Ectodermal cell (in vitro differentiated cells): ENCODE measurements at regions not wholly inside any gene's neighbourhood (a gene's known extent, or its start where the extent isn't known, plus 50 kb on each side); places are given as distances from the start of the nearest gene placed in this dataset.

Experiments
- H3K27ac ChIP-seq: 2 replicates; pipeline ENCODE4 v1.7.0; 2013; ENCODE audit warnings: mild to moderate bottlenecking, low read depth, low read length; ENCODE audit not compliant: insufficient read depth, poor library complexity, severe bottlenecking
- H3K27me3 ChIP-seq: 2 replicates; pipeline ENCODE4 v1.7.0; 2013; ENCODE audit warnings: mild to moderate bottlenecking, low read length; ENCODE audit not compliant: insufficient read depth, control insufficient read depth, poor library complexity, severe bottlenecking
- H3K36me3 ChIP-seq: one replicate; pipeline ENCODE4 v1.7.0; 2013; ENCODE audit warnings: low read length; ENCODE audit not compliant: control insufficient read depth, insufficient read depth
- H3K4me1 ChIP-seq: one replicate; pipeline ENCODE4 v1.7.0; 2013; ENCODE audit warnings: low read length; ENCODE audit not compliant: control insufficient read depth, insufficient read depth
- H3K4me3 ChIP-seq: 2 replicates; pipeline ENCODE4 v1.7.0; 2013; ENCODE audit warnings: low read depth, low read length, control low read depth; ENCODE audit not compliant: insufficient read depth
- H3K9me3 ChIP-seq: 2 replicates; pipeline ENCODE4 v1.7.0; 2013; ENCODE audit warnings: mild to moderate bottlenecking, low read length, moderate library complexity; ENCODE audit not compliant: control insufficient read depth
- WGBS, 2 experiments: methylation state at CpG; one replicate each; pipeline ENCODE4 v1.1.7; 2013; ENCODE audit warnings: missing lambda C conversion rate in 2 of 2; 5-methylcytosine and 5-hydroxymethylcytosine counted together

DNA sequence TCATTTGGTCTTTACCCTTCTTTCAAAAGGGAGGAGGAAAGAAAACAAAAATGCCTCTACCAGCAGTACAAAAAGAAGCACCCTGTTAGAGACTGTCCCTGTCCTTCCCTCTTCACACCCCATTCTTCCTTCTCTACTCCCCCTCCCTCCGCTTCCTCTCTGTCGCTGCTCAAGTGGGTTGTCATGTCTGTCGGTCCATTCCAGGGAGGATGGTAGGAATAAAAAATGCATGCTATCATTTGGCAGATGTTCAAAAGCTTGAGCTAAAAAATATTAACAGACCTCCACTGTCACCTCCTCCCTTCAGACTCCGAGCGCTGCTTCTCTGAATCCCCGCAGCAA is 482.0 kb downstream of the BCL11A start:
- H3K27ac ChIP-seq, result no peak overlapping the region

DNA sequence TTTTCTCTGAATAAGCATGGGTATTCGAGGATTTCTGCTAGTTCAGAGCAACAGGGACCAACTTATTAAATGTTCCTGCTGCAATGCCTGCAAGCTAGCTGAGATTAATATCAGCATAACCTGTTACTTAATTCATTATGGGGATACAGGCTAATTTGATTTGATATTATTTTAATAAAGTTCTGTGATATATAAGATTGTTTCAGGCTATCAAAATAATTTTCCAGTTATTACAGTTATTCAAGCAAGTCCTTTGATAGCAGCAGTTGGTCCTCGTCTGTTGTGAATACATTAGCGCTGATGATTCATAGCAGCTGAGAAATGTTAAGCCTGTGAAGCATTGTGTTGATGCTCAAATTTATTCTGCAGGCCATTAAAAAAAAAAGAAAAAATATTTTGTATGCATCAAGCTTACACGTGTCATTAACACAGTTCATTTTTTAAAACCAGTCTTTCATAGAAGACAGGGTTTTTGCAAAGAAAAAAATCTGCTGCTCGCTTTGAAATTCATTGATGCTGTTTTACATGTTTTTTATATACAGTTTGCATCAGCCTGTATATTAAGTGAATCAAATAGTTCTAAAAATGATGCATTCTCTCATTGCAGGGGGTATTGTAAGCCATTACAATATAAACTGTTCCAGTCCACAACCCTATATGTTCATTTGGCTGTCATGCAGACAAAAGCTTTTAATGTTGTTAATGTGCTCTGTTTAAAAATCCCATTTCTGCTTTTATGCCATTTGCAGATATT is 482.5 kb downstream of the BCL11A start:
- H3K36me3 ChIP-seq, result no peaks in the 10 kb centered on the region
- WGBS, 2 experiments, result 89 to 95% methylated on average over 3 to 5 of the region's 5 CpGs
- no peaks in the 10 kb centered on the region for H3K27me3 ChIP-seq
- no peaks in the 10 kb centered on the region for H3K9me3 ChIP-seq
- no peak overlapping the region for H3K27ac ChIP-seq
- no peak overlapping the region for H3K4me3 ChIP-seq
- no peaks in the 10 kb centered on the region for H3K4me1 ChIP-seq

More for the DNA sequence above, 482.0 kb downstream of the BCL11A start:
- H3K27me3 ChIP-seq, result no peaks in the 10 kb centered on the region
- no peaks in the 10 kb centered on the region for H3K9me3 ChIP-seq
- no peaks in the 10 kb centered on the region for H3K4me1 ChIP-seq
- 67 to 82% methylated on average over 4 to 6 of the region's 6 CpGs for WGBS, 2 experiments
- no peak overlapping the region for H3K4me3 ChIP-seq
- no peaks in the 10 kb centered on the region for H3K36me3 ChIP-seq

DNA sequence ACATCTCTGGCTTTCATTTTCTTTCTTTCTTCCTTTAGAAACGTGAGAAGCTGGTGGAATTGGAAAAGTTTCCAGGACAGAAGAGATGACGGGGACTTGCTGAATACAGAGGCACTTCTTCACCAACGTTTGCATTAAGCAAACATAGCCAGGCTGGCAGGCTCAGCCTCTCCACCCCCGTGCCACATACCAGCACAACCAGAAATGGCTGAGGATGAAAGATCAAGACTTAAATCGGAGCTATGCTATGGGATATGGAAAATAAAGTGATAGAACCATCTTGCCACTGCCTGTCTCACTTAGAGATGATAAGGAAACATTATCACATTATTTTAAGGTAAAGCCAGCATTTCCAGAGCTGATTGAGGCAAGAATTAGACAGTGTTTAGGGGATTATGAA is 483.3 kb downstream of the BCL11A start:
- Histone ChIP-seq H3K27ac (no peak overlapping the region), H3K9me3 (no peaks in the 10 kb centered on the region), H3K27me3 (no peaks in the 10 kb centered on the region), H3K4me3 (no peak overlapping the region), H3K4me1 (no peaks in the 10 kb centered on the region), H3K36me3 (no peaks in the 10 kb centered on the region)
- 47 to 70% methylated on average over 3 to 5 of the region's 5 CpGs for WGBS, 2 experiments

DNA sequence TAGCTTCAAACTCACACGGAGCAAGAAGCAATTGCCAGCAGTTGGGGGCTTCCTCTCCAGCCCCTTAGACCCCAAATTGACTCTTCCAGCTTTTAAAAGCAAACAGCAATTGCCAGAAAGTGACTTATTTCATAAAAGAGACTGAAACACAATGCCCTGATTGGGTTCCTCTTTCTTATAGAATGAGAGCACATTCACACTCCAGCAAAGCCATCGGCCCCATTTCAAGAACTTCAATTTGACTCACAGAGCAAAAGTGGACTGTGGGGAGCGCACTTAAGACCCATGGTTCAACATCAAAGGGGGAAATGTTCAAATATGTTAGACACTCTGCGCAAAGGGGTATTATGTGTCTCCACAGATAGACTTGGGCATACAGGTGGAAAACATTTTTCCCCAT is 484.7 kb downstream of the BCL11A start:
- peaks cover 4% of the 10 kb centered on the region for H3K4me1 ChIP-seq
- H3K27me3 ChIP-seq, result no peaks in the 10 kb centered on the region
- no peak overlapping the region for H3K27ac ChIP-seq
- no peaks in the 10 kb centered on the region for H3K9me3 ChIP-seq
- WGBS, 2 experiments, result 80% methylated on average over 4 of the region's 4 CpGs
- no peak overlapping the region for H3K4me3 ChIP-seq
- H3K36me3 ChIP-seq, result no peaks in the 10 kb centered on the region

DNA sequence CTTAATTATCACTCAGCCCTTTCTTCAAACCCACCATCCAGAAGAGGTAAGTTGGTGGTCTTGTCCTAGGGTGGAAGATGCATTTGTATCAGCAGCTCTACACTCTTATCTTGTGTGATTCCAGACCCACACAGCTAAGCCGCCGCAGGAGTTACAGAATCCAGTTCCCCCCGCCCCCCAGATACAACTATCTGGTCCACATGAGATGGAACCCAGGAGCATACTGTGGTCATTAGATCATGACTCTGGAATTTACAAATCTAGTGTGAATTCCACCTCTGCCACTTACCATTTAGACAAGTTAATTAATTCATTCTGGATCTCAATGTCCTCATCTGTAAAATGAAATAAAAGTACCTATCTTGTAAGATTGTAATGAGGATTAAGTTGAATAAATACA is 486.4 kb downstream of the BCL11A start:
- Histone ChIP-seq H3K9me3 (no peaks in the 10 kb centered on the region), H3K4me1 (peaks cover 4% of the 10 kb centered on the region), H3K36me3 (no peaks in the 10 kb centered on the region), H3K27ac (no peak overlapping the region), H3K27me3 (no peaks in the 10 kb centered on the region), H3K4me3 (no peak overlapping the region)
- 95% methylated on average over 3 of the region's 3 CpGs for WGBS, 2 experiments

DNA sequence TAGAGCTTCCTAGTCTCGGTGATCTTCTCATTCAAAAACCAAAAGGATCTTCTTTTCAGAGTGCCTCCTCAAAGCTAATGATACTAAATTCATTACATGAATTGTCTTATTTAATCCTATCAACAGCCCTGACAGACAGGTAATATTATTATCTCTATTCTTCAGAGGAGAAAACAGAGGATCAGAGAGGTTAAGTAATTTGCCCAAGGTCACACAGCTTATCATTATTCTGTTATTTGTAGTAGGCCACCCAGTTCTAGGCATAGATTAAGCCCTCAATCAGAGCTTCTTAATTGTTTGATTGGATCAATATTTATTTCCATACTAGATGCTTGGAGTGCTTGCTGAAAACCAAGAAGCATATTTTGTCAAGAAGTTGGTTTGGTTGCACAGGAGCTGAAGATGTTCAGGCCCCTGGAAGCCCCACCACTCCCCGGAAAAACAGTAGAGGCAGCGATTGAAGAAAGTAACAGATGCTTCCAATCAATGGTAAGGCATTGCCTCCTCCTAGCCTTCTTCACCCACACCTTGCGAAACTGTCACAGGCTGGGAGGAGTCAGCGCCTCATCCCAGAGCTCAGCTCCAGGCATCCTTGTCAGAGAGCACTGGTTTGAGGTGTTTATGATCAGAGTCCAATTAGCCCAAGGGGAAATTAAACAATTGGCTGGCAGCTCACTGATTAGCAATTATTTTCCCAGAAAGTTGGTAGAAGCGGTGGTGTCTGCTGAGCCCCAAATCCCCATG is 487.2 kb downstream of the BCL11A start:
- Histone ChIP-seq H3K36me3 (no peaks in the 10 kb centered on the region), H3K27ac (no peak overlapping the region), H3K4me3 (no peak overlapping the region), H3K9me3 (no peaks in the 10 kb centered on the region), H3K27me3 (no peaks in the 10 kb centered on the region), H3K4me1 (peaks cover 4% of the 10 kb centered on the region)
- WGBS, 2 experiments, result 93 to 95% methylated on average over 6 of the region's 6 CpGs

DNA sequence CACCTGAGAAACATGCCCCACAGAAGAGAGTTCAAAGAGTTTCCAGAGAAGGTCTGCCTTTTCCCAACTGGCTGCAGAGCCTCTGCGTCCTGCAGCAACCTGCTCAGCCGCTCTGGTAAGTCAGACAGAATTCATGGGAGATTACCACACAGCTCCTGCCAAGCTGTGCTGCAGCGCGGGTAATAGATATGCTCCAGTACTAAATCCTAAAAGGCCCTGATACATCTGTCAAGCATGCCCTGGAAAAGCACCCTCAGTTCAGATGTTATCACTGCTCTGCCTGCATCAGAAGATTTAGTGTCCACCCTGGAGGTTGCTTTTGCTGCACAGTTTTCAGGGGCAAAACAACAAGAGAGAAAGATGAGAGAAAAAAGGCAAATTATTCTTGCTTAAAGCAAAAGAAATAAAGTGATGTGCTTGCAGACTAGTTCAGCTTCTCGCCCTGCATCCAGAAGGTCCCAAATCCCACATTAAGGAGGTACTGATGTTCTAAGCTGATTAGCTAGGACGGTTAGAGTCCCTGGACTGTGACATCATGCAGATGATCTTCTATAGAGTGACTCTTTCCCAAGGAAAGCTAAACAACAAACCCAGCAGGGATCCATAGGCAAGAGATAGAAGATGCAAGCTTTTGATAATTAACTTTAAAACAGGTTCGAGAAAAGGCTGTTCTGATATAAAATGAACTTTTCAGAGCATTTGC is 488.6 kb downstream of the BCL11A start:
- peaks cover 4% of the 10 kb centered on the region for H3K4me1 ChIP-seq
- H3K9me3 ChIP-seq, result no peaks in the 10 kb centered on the region
- H3K27ac ChIP-seq, result no peak overlapping the region
- H3K4me3 ChIP-seq, result no peak overlapping the region
- no peaks in the 10 kb centered on the region for H3K36me3 ChIP-seq
- 73 to 77% methylated on average over 6 to 7 of the region's 7 CpGs for WGBS, 2 experiments
- H3K27me3 ChIP-seq, result no peaks in the 10 kb centered on the region

DNA sequence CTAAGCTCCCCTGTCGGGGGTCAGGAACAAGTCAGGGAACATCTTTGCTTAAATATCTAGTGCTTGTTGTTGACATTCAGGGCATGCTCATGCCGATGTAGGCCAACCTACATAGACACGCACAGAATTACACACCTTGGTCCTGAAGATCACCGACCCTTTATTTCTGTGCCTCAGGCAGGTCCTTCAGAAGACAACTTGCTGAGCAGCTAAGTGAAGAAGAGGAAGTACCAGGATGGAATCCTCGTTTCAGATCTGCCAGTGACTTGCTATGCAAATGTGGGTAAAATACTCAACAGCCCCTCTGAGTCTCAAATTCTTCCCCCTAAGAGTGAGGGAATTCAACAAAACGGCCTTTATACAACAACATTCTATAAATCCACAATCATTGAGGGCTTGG is 494.7 kb downstream of the BCL11A start:
- 79 to 95% methylated on average over 6 of the region's 6 CpGs for WGBS, 2 experiments
- no peak overlapping the region for H3K27ac ChIP-seq

DNA sequence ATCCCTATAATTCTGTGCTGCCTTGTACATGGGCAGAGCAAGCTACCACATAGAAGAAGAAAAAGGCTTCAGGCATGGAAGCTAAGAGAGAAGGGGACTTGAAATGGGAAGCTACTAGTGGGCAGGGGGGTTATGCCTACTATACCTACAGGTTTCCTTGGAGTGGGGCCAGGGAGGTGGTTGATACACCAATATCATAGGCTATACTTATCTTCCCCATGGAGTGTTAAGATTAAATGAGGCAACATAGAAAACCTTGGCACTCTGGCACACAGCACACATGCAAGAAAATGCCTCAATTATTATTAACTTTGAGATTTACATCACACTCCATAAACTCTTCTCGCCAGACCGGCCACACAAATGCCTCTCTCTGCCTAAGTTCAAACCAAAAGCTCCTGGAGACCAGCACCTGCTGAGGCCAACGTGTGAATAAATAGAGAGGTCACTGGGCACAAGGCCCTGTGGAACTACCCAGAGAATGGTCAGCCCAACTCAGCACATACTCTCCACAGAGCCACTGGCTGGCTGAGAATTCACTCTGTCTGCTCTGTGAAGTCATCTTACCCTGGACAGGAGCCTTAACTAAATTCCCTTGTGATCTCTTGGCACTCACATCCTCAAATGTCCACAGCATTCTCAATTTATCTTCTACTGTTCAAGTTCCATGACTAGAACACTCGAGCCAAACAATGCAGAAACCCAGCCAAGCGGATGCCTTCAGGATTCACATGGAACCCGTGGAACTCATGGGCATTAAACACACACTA is 498.7 kb downstream of the BCL11A start:
- H3K36me3 ChIP-seq, result no peaks in the 10 kb centered on the region
- H3K27ac ChIP-seq, result no peak overlapping the region
- 75 to 77% methylated on average over 6 of the region's 6 CpGs for WGBS, 2 experiments
- H3K9me3 ChIP-seq, result no peaks in the 10 kb centered on the region
- no peaks in the 10 kb centered on the region for H3K27me3 ChIP-seq
- H3K4me1 ChIP-seq, result no peaks in the 10 kb centered on the region
- no peak overlapping the region for H3K4me3 ChIP-seq

More for the DNA sequence above, 494.7 kb downstream of the BCL11A start:
- H3K27me3 ChIP-seq, result no peaks in the 10 kb centered on the region
- no peaks in the 10 kb centered on the region for H3K36me3 ChIP-seq
- no peak overlapping the region for H3K4me3 ChIP-seq
- H3K9me3 ChIP-seq, result no peaks in the 10 kb centered on the region
- no peaks in the 10 kb centered on the region for H3K4me1 ChIP-seq

DNA sequence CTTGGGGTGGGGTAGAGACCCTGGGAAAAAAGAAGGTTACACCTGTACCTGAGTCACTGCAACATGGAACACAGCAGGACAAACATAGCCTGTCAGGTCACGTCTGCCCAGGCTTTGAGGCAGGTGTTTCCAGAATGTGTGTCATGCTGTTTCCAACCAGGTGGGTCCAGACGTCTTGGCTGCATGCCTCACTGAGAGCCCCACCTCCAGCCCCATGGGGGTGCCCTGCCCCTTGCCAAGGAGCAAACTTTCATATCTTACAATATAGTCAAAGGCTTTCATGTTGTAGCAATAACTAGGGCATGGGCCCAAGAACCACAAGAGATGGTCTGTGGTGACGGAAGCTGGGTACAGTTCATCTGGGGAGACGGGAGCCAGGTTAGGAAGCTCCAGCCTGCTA is 499.7 kb downstream of the BCL11A start:
- Histone ChIP-seq H3K4me3 (no peak overlapping the region), H3K27me3 (no peaks in the 10 kb centered on the region), H3K4me1 (no peaks in the 10 kb centered on the region), H3K36me3 (no peaks in the 10 kb centered on the region), H3K27ac (no peak overlapping the region), H3K9me3 (no peaks in the 10 kb centered on the region)
- WGBS, 2 experiments, result 91 to 93% methylated on average over 4 of the region's 4 CpGs
